A673 (cell line): ENCODE measurements at regions not wholly inside any gene's neighbourhood (a gene's known extent, or its start where the extent isn't known, plus 50 kb on each side); places are given as distances from the start of the nearest gene placed in this dataset.

ENCODE experiments used
- BruUV-seq: library from RNA; stranded (reverse); fragments of 400-500 nt; replicated peaks from 2 replicates; lab custom pipeline; 2021; lab: Mats Ljungman, UMichigan
- CTCF ChIA-PET: fragments of 300-600 bp; sonication (Branson Sonifier 250); formaldehyde crosslinking; loops from one replicate; lab custom pipeline; 2022; ENCODE audit warnings: antibody characterized with exemption; lab: Charles Lee
- POLR2A ChIA-PET: fragments of 300-600 bp; sonication (Branson Sonifier 250); formaldehyde crosslinking; loops from one replicate; lab custom pipeline; 2022; ENCODE audit warnings: antibody characterized with exemption; ENCODE audit not compliant: low non-redundant PET; lab: Charles Lee
- DNase-seq: peaks from one replicate; pipeline ENCODE4 v3.0.0-alpha.2; 2015; ENCODE audit warnings: low spot score
- H3K27ac ChIP-seq: fragments of 200-600 bp; sonication (generic); 2 replicates; pipeline ENCODE4 v1.5.1; 2016; ENCODE audit warnings: mixed run types, low read depth, mild to moderate bottlenecking, mixed read lengths, antibody characterized with exemption, low read length; ENCODE audit not compliant: poor library complexity, severe bottlenecking
- H3K27me3 ChIP-seq: fragments of 200-600 bp; sonication (generic); replicated peaks from 2 replicates; pipeline ENCODE4 v1.6.1; 2017; ENCODE audit warnings: mixed run types, low read depth, mild to moderate bottlenecking, mixed read lengths, antibody characterized with exemption, low read length; ENCODE audit not compliant: insufficient read depth, poor library complexity
- H3K36me3 ChIP-seq: fragments of 200-600 bp; sonication (generic); 2 replicates; pipeline ENCODE4 v1.6.1; 2016; ENCODE audit warnings: mixed run types, mild to moderate bottlenecking, mixed read lengths, antibody characterized with exemption, low read length; ENCODE audit not compliant: insufficient read depth, poor library complexity, severe bottlenecking
- H3K4me1 ChIP-seq: fragments of 200-600 bp; sonication (generic); 2 replicates; pipeline ENCODE4 v1.6.1; 2017; ENCODE audit warnings: mixed run types, mild to moderate bottlenecking, mixed read lengths, antibody characterized with exemption, low read length; ENCODE audit not compliant: insufficient read depth, poor library complexity, severe bottlenecking
- H3K4me3 ChIP-seq: fragments of 200-600 bp; sonication (generic); 2 replicates; pipeline ENCODE4 v1.5.1; 2016; ENCODE audit warnings: low read depth, mixed run types, mild to moderate bottlenecking, mixed read lengths, low read length; ENCODE audit not compliant: poor library complexity, severe bottlenecking
- H3K9me3 ChIP-seq: fragments of 200-600 bp; sonication (generic); 2 replicates; pipeline ENCODE4 v1.6.1; 2016; ENCODE audit warnings: mixed run types, low read depth, mild to moderate bottlenecking, mixed read lengths, antibody characterized with exemption, low read length; ENCODE audit not compliant: poor library complexity, severe bottlenecking
- EZH2 ChIP-seq: fragments of 200-600 bp; sonication (generic); IDR thresholded peaks from 2 replicates; pipeline ENCODE4 v1.6.1; 2017; ENCODE audit warnings: borderline replicate concordance, low read depth, mild to moderate bottlenecking, mixed read lengths, antibody characterized with exemption, low read length; ENCODE audit not compliant: poor library complexity, severe bottlenecking
- intact Hi-C: fragments of 100-400 bp; cut with micrococcal nuclease; formaldehyde crosslinking; loops from one replicate; pipeline ENCODE4 v1.10.0; 2022; ENCODE audit not compliant: unreplicated experiment
- TF ChIP-seq, protein P1 (sequence below): fragments of 300-800, 200-600 bp; sonication (generic); conservative IDR thresholded peaks from 2 replicates; pipeline ENCODE4 v1.5.1; 2017; ENCODE audit warnings: low read depth, mild to moderate bottlenecking, antibody characterized with exemption, low read length, moderate library complexity, mixed read lengths

DNA sequence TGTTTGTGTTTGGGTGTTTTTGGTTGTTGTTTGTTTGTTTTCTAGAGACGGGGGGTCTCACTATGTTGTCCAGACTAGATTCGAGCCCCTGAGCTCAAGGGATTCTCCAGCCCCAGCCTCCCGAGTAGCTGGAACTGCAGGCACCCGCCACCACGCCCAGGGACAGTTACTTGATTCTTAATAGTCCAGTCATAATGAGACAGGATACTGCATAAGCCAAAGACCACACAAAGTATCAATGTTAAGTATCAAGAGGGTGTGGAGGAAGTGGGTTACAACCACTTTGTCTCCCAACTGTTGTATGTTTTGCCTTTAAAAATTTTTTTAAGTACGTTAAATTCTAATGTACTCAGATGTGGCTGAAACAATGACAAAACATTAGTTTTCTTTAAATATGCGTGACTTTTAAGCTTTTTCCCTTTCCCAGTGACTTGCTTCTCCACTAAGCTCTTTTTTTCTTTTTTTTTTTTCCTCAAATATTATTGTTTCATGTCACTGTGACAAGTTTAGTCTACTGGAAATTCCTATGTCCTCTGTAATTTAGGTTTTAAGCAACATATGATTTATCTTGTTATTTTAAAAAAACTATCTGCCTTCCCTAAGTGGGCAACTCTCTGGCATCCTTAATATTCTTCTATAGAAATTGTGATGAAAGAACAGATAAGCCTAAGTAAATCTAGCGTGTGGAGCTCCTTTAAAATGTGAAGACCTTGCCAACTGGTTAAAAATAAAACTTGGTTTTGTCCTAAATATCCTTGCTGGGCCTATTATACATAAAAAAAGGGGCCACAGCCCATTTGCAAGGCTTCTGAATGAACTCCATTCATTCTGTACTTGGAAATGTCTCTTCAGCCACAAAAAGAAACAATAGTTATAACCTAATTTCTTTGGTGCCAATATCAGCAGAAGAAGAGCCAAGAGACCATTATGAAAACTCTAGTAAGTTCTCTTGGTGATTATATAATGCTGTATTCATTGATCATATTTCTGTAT lies 56.2 kb upstream of the DPH5 start:
- Histone ChIP-seq H3K4me3 (no peak overlapping the region), H3K9me3 (no peaks in the 10 kb centered on the region), H3K36me3 (no peaks in the 10 kb centered on the region), H3K27me3 (no peaks in the 10 kb centered on the region), H3K4me1 (no peaks in the 10 kb centered on the region), H3K27ac (no peak overlapping the region)
- DNase-seq, result no peak
- TF ChIP-seq, protein P1, sequence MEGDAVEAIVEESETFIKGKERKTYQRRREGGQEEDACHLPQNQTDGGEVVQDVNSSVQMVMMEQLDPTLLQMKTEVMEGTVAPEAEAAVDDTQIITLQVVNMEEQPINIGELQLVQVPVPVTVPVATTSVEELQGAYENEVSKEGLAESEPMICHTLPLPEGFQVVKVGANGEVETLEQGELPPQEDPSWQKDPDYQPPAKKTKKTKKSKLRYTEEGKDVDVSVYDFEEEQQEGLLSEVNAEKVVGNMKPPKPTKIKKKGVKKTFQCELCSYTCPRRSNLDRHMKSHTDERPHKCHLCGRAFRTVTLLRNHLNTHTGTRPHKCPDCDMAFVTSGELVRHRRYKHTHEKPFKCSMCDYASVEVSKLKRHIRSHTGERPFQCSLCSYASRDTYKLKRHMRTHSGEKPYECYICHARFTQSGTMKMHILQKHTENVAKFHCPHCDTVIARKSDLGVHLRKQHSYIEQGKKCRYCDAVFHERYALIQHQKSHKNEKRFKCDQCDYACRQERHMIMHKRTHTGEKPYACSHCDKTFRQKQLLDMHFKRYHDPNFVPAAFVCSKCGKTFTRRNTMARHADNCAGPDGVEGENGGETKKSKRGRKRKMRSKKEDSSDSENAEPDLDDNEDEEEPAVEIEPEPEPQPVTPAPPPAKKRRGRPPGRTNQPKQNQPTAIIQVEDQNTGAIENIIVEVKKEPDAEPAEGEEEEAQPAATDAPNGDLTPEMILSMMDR, result no peak
- no peak for TF ChIP-seq EZH2
- CTCF ChIA-PET, result no interaction called here
- POLR2A ChIA-PET, result interaction anchor here (0.6 kb wide), 1 partner anchor 304 kb away, joined by 4 read pairs; no protein-coding TSS in a partner anchor
- intact Hi-C loops, result no loop called here
- no TSS peak for BruUV-seq

DNA sequence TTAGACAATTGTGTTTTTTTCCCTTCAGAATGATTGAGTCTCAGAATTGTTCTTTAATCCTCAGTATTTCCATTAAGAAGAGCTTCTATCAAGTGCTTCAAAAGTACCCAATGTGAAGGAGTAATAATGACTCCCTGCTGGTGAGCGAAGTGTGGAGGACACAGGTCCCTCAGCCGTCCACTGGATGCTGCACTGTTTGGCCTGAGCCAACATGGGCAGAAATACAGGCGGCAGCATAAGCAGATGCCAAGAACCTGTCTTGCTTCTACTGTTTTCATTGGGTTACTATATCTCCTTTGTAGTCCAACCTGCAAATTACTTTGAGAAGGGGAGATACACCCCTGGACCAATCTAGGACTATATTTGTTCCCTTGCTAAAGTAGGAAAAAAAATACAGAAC lies 55.3 kb upstream of the DPH5 start:
- no peak for DNase-seq
- Histone ChIP-seq H3K36me3 (no peaks in the 10 kb centered on the region), H3K9me3 (no peaks in the 10 kb centered on the region), H3K27me3 (no peaks in the 10 kb centered on the region), H3K4me3 (no peak overlapping the region), H3K4me1 (no peaks in the 10 kb centered on the region), H3K27ac (no peak overlapping the region)
- POLR2A ChIA-PET, result no interaction called here
- BruUV-seq, result no TSS peak
- intact Hi-C loops, result no loop called here
- TF ChIP-seq, protein P1, result no peak
- no peak for TF ChIP-seq EZH2
- CTCF ChIA-PET, result no interaction called here

DNA sequence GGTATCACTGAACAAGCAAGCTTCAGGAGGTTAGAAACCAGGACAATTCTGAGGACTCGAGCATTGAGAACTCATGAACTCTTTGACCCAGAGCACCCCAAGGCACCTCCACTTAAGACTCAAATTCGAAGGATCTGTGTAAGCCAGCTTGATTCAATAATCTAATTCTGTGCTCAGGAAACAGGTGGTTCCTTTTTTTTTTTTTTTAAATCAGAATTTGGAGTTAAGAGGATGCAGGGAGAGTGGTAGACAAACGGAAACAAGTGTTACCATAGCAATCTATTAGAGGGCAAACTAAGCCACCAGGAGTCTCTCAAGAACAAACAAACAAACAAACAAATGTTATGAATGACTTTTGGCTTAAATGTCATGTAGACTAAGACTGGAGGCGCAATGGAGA lies 53.8 kb upstream of the DPH5 start:
- intact Hi-C loops, result no loop called here
- no peaks in the 10 kb centered on the region for H3K27me3 ChIP-seq
- CTCF ChIA-PET, result no interaction called here
- POLR2A ChIA-PET, result no interaction called here
- DNase-seq, result no peak
- H3K27ac ChIP-seq, result no peak overlapping the region
- H3K36me3 ChIP-seq, result no peaks in the 10 kb centered on the region
- BruUV-seq, result no TSS peak
- H3K9me3 ChIP-seq, result no peaks in the 10 kb centered on the region
- H3K4me3 ChIP-seq, result no peak overlapping the region
- no peaks in the 10 kb centered on the region for H3K4me1 ChIP-seq
- no peak for TF ChIP-seq EZH2
- TF ChIP-seq, protein P1, result no peak
